GM19239 (cell line): ENCODE measurements at regions not wholly inside any gene's neighbourhood (a gene's known extent, or its start where the extent isn't known, plus 50 kb on each side); places are given as distances from the start of the nearest gene placed in this dataset.
"Not testable (repeated sequence)": the region's sequence is repeated elsewhere in the genome, so short reads cannot be mapped to it uniquely, and the experiment has no call there.

Source experiments
- DNase-seq: peaks from one replicate; pipeline ENCODE4 v3.0.0; 2011; ENCODE audit warnings: low spot score; ENCODE audit not compliant: insufficient read length
- FAIRE-seq: peaks from 2 replicates; lab custom pipeline; 2011; peaks lifted over from hg19 to GRCh38; lab: Jason Lieb, UNC

GRCh38 chr4:123659730-123660129, 263.1 kb downstream of the SPRY1 start:
- no peak for DNase-seq
- peak; percentile 78 for FAIRE-seq

DNA sequence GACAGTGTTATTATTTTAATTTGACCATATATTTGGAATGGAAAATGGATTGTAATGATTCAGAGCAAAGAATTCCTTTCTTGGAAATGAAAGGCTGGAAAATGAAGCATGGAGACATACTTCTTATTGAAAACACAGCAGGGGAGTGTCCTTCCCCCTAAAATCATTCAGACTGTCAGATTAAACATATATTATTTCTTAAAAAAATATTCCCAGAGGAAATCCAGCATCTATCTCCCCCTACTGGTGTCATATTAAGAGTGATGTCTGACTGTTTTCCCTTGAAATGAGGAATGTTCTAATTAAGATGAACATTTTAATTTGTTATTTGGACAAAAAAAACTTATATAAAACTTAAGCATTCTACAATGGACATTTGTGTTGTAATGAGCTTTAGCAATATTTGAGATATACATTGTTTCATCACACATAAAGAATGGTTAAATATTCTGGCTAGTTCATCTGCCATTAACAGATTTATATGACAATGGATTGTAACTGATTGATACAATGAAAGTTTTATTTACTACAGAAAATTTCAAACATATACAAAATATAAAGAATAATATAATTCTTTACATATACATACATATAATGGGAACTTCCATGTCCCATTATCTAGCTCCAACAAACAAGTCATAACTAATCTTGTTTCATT, 264.6 kb downstream of the SPRY1 start:
- no peak for FAIRE-seq
- no peak for DNase-seq

GRCh38 chr4:123662827-123663226, 266.2 kb downstream of the SPRY1 start:
- no peak for FAIRE-seq

GRCh38 chr4:123666486-123666885, 269.9 kb downstream of the SPRY1 start:
- FAIRE-seq, result no peak
- DNase-seq, result no peak

More at GRCh38 chr4:123662827-123663226, 266.2 kb downstream of the SPRY1 start:
- DNase-seq, result no peak

GRCh38 chr4:123667496-123667895, 270.9 kb downstream of the SPRY1 start:
- FAIRE-seq (no peak), DNase-seq (no peak)

DNA sequence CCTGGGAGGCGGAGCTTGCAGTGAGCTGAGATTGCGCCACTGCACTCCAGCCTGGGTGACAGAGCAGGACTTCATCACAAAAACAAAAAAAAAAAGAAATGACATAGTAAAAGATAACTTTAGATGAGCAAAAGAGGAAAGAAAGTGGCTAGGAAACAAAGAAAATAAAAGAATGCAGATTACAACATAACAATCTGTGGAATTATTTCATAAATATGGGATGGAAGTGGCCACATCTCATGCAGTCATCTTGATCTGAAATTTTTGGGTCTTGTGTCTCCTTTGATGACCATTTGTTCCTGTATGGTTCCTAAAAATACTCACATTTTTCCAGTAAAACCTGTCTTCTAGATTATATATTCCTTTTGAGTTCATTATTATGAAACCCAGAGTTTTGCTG, 271.4 kb downstream of the SPRY1 start:
- DNase-seq (no peak), FAIRE-seq (no peak)

DNA sequence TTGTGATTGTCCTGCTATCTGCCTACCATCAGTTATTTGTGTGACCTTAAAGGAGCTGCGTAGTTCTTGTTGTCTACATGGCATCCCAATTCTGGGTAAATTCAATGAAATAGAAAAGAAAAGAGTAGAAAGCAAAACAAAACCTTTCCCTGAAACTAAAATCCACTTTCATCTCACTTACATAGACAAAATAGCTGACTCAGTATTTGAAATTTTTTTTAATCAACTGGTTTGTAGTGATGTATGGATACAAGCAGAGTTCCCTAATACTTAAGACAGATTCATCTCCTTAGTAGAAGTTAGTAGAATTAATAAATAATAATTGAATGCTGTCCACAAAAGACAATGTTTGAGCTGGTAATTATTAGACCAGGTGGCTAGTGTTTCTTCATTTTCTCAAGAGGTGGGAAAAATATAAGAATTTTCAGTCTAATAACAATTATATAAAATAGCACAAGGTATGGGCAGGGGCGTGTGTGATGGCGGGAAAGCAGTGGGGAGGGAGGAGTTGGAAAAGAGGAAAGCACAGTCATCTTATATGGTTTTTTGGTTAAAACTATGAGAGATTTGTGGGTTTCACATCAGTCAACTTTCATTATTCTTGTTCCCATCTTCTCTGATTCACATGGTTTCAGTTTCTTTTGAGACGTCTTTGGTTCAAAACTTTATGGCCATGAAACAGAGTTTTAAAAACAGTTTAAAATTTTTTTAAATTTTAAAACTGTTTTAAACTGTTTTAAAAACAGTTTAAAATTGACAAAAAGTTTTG, 275.2 kb downstream of the SPRY1 start:
- DNase-seq (peak; percentile 9), FAIRE-seq (peak; percentile 83)

- DNase-seq (no peak), FAIRE-seq (peak; percentile 76)
These were observed 276.4 kb downstream of the SPRY1 start for GRCh38 chr4:123672987-123673386.

- no peak for FAIRE-seq
- no peak for DNase-seq
These were observed 277.4 kb downstream of the SPRY1 start for GRCh38 chr4:123673971-123674370.

GRCh38 chr4:123674762-123675465, 278.3 kb downstream of the SPRY1 start:
- FAIRE-seq (no peak), DNase-seq (no peak)

DNA sequence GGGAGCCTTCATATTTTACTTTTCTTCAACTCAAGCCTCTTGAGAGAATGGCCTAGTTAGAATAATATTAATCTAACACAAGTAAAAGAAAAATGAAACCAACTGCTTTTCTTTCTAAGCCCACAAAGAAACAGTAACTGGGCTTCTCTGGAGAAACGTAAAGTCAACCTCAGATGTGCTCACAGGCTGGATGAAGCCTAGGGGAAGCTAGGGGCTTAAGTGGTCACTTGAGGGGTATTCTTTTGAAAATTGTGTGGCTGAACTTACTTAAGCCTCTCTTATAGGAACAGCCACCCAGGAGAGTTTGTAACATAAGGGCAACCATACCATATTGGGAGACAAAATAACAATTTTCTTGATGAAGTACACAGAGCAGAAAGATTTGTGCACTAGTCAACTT, 279.0 kb downstream of the SPRY1 start:
- DNase-seq (no peak), FAIRE-seq (no peak)

DNA sequence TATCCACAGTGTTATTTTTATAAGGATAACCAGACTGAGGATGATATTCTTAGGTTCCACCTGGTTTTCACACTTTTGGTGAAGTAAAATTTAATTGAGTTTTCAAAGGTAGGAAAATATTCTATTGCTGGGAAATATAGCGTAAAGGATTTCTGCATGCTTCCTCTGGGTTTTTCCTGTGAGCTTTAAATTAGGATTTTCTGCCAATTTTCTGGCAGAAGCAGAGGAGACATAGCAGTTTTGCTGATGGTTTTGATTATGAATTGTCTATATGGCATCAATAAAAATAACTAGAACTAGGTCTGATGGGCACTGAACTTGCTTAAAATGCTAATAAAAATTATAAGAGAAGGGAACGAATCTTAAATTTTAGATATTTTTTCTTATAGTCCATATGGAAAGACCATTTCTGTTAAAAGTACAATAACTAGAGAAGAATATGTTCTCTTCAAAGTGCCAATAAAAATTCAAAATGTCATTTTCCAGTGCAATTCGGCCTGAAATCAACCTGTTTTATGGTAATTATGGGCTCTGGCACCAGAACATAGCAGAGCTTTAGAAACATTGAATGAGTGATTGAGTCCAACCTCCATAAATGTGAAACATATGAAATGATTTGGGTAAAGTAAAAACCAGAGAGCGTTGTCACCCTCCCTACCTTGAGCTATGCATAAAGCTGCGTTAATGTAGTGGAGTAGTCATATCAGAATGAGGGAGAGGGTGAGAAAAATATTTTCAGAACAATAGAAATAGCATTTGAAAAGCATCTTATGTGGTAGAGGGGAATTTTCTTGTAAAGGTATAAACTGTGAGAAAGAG, 279.7 kb downstream of the SPRY1 start:
- DNase-seq (no peak), FAIRE-seq (no peak)

GRCh38 chr4:123676890-123677229, 280.3 kb downstream of the SPRY1 start:
- DNase-seq, result no peak

GRCh38 chr4:123682931-123683330, 286.3 kb downstream of the SPRY1 start:
- FAIRE-seq (no peak), DNase-seq (no peak)

More at GRCh38 chr4:123676890-123677229, 280.3 kb downstream of the SPRY1 start:
- no peak for FAIRE-seq

- FAIRE-seq, DNase-seq: not testable (repeated sequence)
These were observed 288.3 kb downstream of the SPRY1 start for GRCh38 chr4:123684937-123685336.

- not testable (repeated sequence) for FAIRE-seq, DNase-seq
These were observed 298.9 kb downstream of the SPRY1 start for GRCh38 chr4:123695531-123695930.

DNA sequence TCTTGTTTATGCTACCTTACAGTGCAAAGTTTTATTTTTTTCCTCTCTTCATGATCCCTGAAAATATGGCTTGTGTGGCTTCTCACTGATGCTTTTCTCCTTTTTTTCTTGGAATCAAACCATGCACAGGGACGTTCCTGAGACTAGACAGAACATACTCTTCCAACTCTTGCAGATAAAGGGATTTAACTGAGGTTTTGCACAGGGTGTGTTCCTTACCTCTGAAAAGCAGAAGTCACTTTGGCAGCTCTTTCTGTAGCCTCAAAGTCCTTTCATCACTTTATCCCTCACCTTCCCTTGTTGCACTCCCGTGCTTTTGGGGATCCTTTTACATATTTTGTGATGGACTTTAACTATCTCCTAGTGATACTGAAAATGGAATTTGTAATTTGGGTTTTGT, 300.1 kb downstream of the SPRY1 start:
- FAIRE-seq (no peak), DNase-seq (no peak)

DNA sequence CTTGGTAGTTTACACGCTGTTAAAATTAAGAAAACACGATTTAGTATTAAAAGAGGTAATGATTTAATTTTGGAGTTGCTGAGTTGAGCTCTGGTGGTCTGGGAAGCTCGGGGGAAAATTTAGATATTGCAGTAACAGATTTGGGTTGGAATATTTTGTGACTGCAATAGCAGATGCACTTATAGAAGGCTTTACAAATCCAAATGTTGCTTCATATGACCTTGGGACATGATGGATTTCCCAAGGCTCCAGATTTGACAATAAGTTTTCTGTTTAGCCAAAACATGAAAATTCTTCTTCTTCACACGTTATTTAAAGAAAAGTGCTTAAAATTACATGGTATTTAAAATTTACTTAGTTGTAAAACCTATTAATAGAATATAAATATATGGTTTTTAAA, 302.0 kb downstream of the SPRY1 start:
- FAIRE-seq (no peak), DNase-seq (no peak)

DNA sequence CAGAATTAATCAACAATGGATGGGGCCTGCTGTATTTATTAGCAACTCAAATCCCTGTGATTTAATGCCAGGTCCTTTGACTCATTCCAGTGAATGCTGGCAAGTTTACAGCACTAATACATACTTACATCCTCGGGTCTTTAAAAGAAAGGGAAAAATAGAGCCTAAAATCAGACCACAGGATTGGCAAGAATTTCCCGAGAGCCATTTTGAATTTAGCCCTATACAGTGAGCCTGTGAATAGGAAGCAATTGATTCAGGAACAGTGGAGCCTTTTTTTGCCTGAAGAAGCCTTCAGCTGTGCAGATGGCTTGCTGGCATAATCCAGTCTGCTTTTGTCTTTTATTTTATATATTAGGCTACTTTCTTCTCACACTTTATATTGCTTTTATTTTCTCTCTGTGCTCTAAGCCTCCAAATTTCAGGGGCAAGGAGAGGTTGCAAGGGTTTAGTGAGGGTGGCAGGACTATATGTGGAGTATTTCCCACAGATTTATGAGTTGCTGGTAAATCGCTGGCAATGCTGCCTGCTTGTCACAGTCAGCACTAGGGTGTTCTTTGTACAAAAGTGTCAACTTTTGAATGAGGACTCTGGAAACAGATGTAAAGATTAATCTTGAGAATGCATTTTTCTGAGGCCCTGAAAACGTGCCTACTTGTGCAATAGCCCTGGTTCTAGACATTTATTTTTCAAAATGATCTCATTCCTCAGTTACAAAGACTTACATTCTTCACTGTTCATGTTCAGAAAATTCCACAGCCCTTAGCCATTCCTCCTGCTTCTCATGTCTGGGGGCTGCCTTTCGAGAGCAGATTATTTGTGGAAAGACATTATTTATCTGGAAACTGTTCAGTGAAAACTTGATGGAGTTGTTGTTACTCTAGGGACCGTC, 303.5 kb downstream of the SPRY1 start:
- FAIRE-seq (no peak), DNase-seq (no peak)
